Fibroblast of skin of back (primary cell): ENCODE measurements at regions not wholly inside any gene's neighbourhood (a gene's known extent, or its start where the extent isn't known, plus 50 kb on each side); places are given as distances from the start of the nearest gene placed in this dataset.
A peak's percentile ranks its signal among the peaks of the same experiment; 100 is the strongest.

ENCODE experiments used
- DNase-seq: peaks from one replicate; pipeline ENCODE4 v3.0.0-alpha.2; 2013

GRCh38 chr3:65231544-65231943 lies 543.7 kb upstream of the ADAMTS9 start:
- no peak for DNase-seq

GRCh38 chr3:65230261-65231139 lies 542.7 kb upstream of the ADAMTS9 start:
- no peak for DNase-seq

GRCh38 chr3:65226287-65226686 lies 538.5 kb upstream of the ADAMTS9 start:
- no peak for DNase-seq

GRCh38 chr3:65210026-65210814 lies 522.4 kb upstream of the ADAMTS9 start:
- DNase-seq: no peak

- no peak for DNase-seq
Observed at GRCh38 chr3:65202395-65202794, 514.6 kb upstream of the ADAMTS9 start.

GRCh38 chr3:65201926-65202325 lies 514.1 kb upstream of the ADAMTS9 start:
- DNase-seq: no peak

- DNase-seq: no peak
Observed at GRCh38 chr3:65200310-65200970, 512.6 kb upstream of the ADAMTS9 start.

GRCh38 chr3:65196663-65197062 lies 508.9 kb upstream of the ADAMTS9 start:
- DNase-seq: peak; percentile 28

GRCh38 chr3:65195211-65196006 lies 507.6 kb upstream of the ADAMTS9 start:
- no peak for DNase-seq

GRCh38 chr3:65194744-65195143 lies 506.9 kb upstream of the ADAMTS9 start:
- no peak for DNase-seq

GRCh38 chr3:65194047-65194714 lies 506.4 kb upstream of the ADAMTS9 start:
- no peak for DNase-seq

GRCh38 chr3:65193531-65193930 lies 505.7 kb upstream of the ADAMTS9 start:
- no peak for DNase-seq

- no peak for DNase-seq
Observed at GRCh38 chr3:65190111-65190510, 502.3 kb upstream of the ADAMTS9 start.

- no peak for DNase-seq
Observed at GRCh38 chr3:65186268-65186667, 498.5 kb upstream of the ADAMTS9 start.

- no peak for DNase-seq
Observed at GRCh38 chr3:65182682-65183081, 494.9 kb upstream of the ADAMTS9 start.

- no peak for DNase-seq
Observed at GRCh38 chr3:65182085-65182484, 494.3 kb upstream of the ADAMTS9 start.

GRCh38 chr3:65181391-65181871 lies 493.6 kb upstream of the ADAMTS9 start:
- no peak for DNase-seq

GRCh38 chr3:65178703-65179102 lies 490.9 kb upstream of the ADAMTS9 start:
- DNase-seq: peak; percentile 42

- DNase-seq: no peak
Observed at GRCh38 chr3:65177960-65178376, 490.2 kb upstream of the ADAMTS9 start.

- DNase-seq: no peak
Observed at GRCh38 chr3:65174713-65175112, 486.9 kb upstream of the ADAMTS9 start.

GRCh38 chr3:65173841-65174240 lies 486.0 kb upstream of the ADAMTS9 start:
- DNase-seq: no peak

GRCh38 chr3:65172209-65172608 lies 484.4 kb upstream of the ADAMTS9 start:
- DNase-seq: no peak
